Neutrophil (primary cell): ENCODE measurements at regions not wholly inside any gene's neighbourhood (a gene's known extent, or its start where the extent isn't known, plus 50 kb on each side); places are given as distances from the start of the nearest gene placed in this dataset.

Experiments
- H3K27ac ChIP-seq: fragments of 200-600 bp; sonication (generic); 2 replicates; pipeline ENCODE4 v1.5.1; 2016; ENCODE audit warnings: mild to moderate bottlenecking, moderate library complexity
- H3K27me3 ChIP-seq: fragments of 200-600 bp; sonication (generic); 2 replicates; pipeline ENCODE4 v1.6.0; 2016; ENCODE audit warnings: mild to moderate bottlenecking
- H3K36me3 ChIP-seq: fragments of 200-600 bp; sonication (generic); 2 replicates; pipeline ENCODE4 v1.5.1; 2017
- H3K4me1 ChIP-seq, 2 experiments: fragments of 200-600 bp in 1 of 2; sonication (generic) in 1 of 2; 1 replicate in 1 of 2; 2 replicates in 1 of 2; pipeline versions ENCODE4 v1.5.1 to v1.6.1; 2013 to 2016; ENCODE audit warnings: low read depth in 1 of 2, low read length in 1 of 2, mild to moderate bottlenecking in 1 of 2, moderate library complexity in 1 of 2; ENCODE audit not compliant: control insufficient read depth in 1 of 2, insufficient read depth in 1 of 2
- H3K4me3 ChIP-seq, 2 experiments: fragments of 200-600 bp in 1 of 2; sonication (generic) in 1 of 2; 1 replicate in 1 of 2; 2 replicates in 1 of 2; pipeline ENCODE4 v1.5.1; 2013 to 2016; ENCODE audit warnings: low read depth in 1 of 2, low read length in 1 of 2, mild to moderate bottlenecking in 1 of 2, moderate library complexity in 1 of 2
- H3K9me3 ChIP-seq: fragments of 200-600 bp; sonication (generic); 2 replicates; pipeline ENCODE4 v1.5.1; 2016
- TF ChIP-seq, protein P1 (sequence below): fragments of 200-600 bp; sonication (generic); IDR thresholded peaks from 2 replicates; pipeline ENCODE4 v1.5.1; 2016; ENCODE audit warnings: antibody characterized with exemption

DNA sequence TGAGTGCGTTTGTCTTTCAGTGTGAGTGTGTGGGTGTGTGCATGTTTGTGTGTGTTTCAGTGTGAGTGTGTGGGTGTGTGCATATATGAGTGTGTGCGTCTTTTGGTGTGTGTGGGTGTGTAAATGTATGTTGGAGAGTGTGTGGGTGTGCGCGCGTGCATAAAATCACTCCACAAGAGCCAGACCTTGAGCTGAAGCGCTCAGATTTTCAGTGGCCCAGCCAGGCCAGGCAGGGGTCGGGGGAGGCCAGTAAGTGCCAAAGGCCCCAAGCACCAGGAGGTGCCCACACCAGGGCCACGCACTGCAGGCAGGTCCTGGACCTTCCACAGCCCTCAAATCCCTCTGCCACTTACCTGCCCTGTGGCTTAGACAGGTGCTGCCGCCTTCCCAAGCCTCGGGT is 184.0 kb downstream of the SOX9 start:
- Histone ChIP-seq H3K4me1 (no peaks in the 10 kb centered on the region), H3K27ac (no peak overlapping the region), H3K27me3 (no peaks in the 10 kb centered on the region), H3K4me3 (no peak overlapping the region), H3K36me3 (no peaks in the 10 kb centered on the region), H3K9me3 (no peaks in the 10 kb centered on the region)
- TF ChIP-seq, protein P1, sequence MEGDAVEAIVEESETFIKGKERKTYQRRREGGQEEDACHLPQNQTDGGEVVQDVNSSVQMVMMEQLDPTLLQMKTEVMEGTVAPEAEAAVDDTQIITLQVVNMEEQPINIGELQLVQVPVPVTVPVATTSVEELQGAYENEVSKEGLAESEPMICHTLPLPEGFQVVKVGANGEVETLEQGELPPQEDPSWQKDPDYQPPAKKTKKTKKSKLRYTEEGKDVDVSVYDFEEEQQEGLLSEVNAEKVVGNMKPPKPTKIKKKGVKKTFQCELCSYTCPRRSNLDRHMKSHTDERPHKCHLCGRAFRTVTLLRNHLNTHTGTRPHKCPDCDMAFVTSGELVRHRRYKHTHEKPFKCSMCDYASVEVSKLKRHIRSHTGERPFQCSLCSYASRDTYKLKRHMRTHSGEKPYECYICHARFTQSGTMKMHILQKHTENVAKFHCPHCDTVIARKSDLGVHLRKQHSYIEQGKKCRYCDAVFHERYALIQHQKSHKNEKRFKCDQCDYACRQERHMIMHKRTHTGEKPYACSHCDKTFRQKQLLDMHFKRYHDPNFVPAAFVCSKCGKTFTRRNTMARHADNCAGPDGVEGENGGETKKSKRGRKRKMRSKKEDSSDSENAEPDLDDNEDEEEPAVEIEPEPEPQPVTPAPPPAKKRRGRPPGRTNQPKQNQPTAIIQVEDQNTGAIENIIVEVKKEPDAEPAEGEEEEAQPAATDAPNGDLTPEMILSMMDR, result no peak

- Histone ChIP-seq H3K27me3 (no peaks in the 10 kb centered on the region), H3K4me3 (no peak overlapping the region), H3K36me3 (no peaks in the 10 kb centered on the region), H3K9me3 (no peaks in the 10 kb centered on the region), H3K27ac (no peak overlapping the region), H3K4me1 (no peaks in the 10 kb centered on the region)
- TF ChIP-seq, protein P1, result no peak
Measured at GRCh38 chr17:72305472-72305871, 184.7 kb downstream of the SOX9 start.

DNA sequence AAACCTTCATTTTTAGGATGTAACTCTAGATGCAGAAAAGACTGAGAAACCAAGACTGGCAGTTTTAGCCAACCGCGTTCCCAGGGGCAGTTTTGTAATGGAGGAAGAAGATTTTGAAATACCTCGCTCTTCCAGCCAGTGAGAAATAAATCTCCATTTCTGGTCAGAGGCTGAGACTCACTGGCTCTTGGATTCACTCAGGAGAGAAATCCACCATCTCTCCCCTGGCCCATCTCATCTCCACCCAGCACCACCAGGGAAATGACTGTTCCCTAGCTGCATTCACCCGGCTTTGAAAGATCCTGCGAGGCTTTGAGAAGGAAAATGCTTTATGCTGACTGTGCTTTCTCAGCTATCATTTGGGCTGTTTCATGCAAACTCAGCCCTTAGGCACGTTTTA is 185.2 kb downstream of the SOX9 start:
- Histone ChIP-seq H3K4me3 (no peak overlapping the region), H3K27ac (no peak overlapping the region), H3K36me3 (no peaks in the 10 kb centered on the region), H3K9me3 (no peaks in the 10 kb centered on the region), H3K27me3 (no peaks in the 10 kb centered on the region), H3K4me1 (no peaks in the 10 kb centered on the region)
- TF ChIP-seq, protein P1, result no peak

GRCh38 chr17:72307836-72308235 is 187.0 kb downstream of the SOX9 start:
- H3K9me3 ChIP-seq, result no peaks in the 10 kb centered on the region
- TF ChIP-seq, protein P1, result no peak
- H3K36me3 ChIP-seq, result no peaks in the 10 kb centered on the region
- no peak overlapping the region for H3K4me3 ChIP-seq
- H3K27me3 ChIP-seq, result no peaks in the 10 kb centered on the region
- H3K27ac ChIP-seq, result no peak overlapping the region
- no peaks in the 10 kb centered on the region for H3K4me1 ChIP-seq

GRCh38 chr17:72308744-72309385 is 188.0 kb downstream of the SOX9 start:
- no peaks in the 10 kb centered on the region for H3K36me3 ChIP-seq
- no peak overlapping the region for H3K27ac ChIP-seq
- H3K4me3 ChIP-seq, result no peak overlapping the region
- TF ChIP-seq, protein P1, result no peak
- H3K4me1 ChIP-seq, result no peaks in the 10 kb centered on the region
- no peaks in the 10 kb centered on the region for H3K9me3 ChIP-seq
- H3K27me3 ChIP-seq, result no peaks in the 10 kb centered on the region
